ENCODE measurements at regions not wholly inside any gene's neighbourhood (a gene's known extent, or its start where the extent isn't known, plus 50 kb on each side); places are given as distances from the start of the nearest gene placed in this dataset.
"Not testable (repeated sequence)": the region's sequence is repeated elsewhere in the genome, so short reads cannot be mapped to it uniquely, and the experiment has no call there.

DNA sequence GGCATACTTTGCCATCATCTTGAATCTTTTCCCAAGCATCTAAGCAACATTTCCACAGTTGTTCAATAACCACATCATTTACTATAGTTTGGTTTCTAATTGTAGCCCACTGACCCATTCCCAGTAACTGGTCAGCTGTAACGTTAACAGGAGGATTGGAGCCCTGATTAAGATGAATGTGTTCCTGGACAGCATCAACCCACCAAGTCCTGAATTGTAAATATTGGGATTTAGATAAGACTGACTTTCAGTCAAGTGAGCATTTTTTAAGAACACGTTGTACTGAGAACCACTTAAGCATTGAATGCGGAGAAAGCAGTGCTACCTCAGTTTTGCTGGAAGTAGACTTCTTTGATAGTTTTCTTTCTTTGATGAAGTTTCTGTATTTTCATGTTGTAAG is 53.3 kb upstream of the ARL4D start:
- H3K27ac Mint-ChIP-seq; H3K4me3 ChIP-seq (ENCODE audit: low read length); CTCF ChIA-PET; H3K27me3 ChIP-seq (ENCODE audit: insufficient read depth, low read length, poor library complexity, severe bottlenecking); H3K4me3 Mint-ChIP-seq; POLR2A ChIA-PET; H3K4me1 Mint-ChIP-seq; H3K27ac ChIP-seq (ENCODE audit: low read depth, low read length); H3K4me1 ChIP-seq (ENCODE audit: insufficient read depth, low read length); DNase-seq; H3K36me3 ChIP-seq (ENCODE audit: insufficient read depth, low read length): not testable (repeated sequence)
- peaks cover 6 to 26% (median 16%) of the 10 kb centered on the region in 3 donors for H3K36me3 Mint-ChIP-seq
- peaks cover 0 to 13% of the 10 kb centered on the region in 2 donors for H3K27me3 Mint-ChIP-seq
- peaks cover 31% of the 10 kb centered on the region for H3K9me3 ChIP-seq (ENCODE audit: low read length)
- peaks cover 11 to 43% (median 37%) of the 10 kb centered on the region in 5 donors for H3K9me3 Mint-ChIP-seq

DNA sequence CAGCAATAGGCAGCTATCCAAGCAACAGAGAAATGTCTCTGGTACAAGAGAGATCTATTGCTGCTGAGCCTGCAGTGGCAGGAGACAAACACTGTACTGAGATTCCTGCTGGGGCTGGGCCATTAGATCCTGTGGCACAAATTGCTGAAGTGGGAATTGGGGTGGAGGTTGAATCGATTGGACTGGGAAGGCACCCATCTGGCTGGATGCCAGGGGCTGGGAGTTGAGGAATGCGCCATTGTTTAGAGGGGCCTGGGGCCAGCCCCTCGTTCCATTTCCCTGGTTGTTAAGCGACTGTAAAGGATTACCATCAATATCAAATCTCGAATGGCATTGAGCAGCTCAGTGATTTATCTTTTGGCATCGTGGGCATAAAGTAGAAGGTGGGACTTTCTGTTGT is 54.1 kb upstream of the ARL4D start:
- Histone ChIP-seq H3K27ac (ENCODE audit: low read depth, low read length) (no peak overlapping the region), H3K9me3 (ENCODE audit: low read length) (peaks cover 28% of the 10 kb centered on the region), H3K4me1 (ENCODE audit: insufficient read depth, low read length) (no peaks in the 10 kb centered on the region), H3K4me3 (ENCODE audit: low read length) (no peak overlapping the region), H3K36me3 (ENCODE audit: insufficient read depth, low read length) (no peaks in the 10 kb centered on the region), H3K27me3 (ENCODE audit: insufficient read depth, low read length, poor library complexity, severe bottlenecking) (no peaks in the 10 kb centered on the region)
- peaks cover 0 to 12% of the 10 kb centered on the region in 2 donors for H3K27me3 Mint-ChIP-seq
- peaks cover 5 to 22% (median 11%) of the 10 kb centered on the region in 3 donors for H3K36me3 Mint-ChIP-seq
- H3K9me3 Mint-ChIP-seq = peaks cover 11 to 37% (median 32%) of the 10 kb centered on the region in 5 donors
- H3K4me3 Mint-ChIP-seq = peak overlapping the region in 1 of 7 donors; percentile 6
- POLR2A ChIA-PET = no interaction called here
- CTCF ChIA-PET = interaction anchor here (3.5 kb wide), 1 partner anchor 11 kb away, joined by 18 read pairs; no protein-coding TSS in a partner anchor
- DNase-seq = no peak
- no peaks in the 10 kb centered on the region for H3K4me1 Mint-ChIP-seq
- no peak overlapping the region for H3K27ac Mint-ChIP-seq

DNA sequence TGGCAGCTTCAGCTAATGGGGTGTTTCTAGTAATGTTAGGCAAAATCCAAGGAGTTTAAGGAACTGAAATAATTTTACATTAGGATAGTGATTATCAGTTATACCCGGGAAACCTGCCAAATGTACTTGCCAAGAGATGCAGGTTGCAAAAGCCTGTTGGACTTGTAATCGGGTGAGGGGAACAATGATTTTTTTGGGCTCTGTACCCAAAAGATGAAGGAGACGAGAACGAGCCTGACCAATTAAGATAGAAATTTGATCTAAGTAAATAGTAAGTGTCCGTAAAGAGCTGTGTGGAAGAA is 56.3 kb upstream of the ARL4D start:
- ChIA-PET POLR2A (no interaction called here), CTCF (interaction anchor here (3.5 kb wide), 1 partner anchor 8 kb away, joined by 18 read pairs; no protein-coding TSS in a partner anchor)
- H3K27ac Mint-ChIP-seq = no peak overlapping the region
- peaks cover 4 to 12% (median 10%) of the 10 kb centered on the region in 3 donors for H3K4me1 Mint-ChIP-seq
- H3K27me3 Mint-ChIP-seq = peaks cover 0 to 9% of the 10 kb centered on the region in 2 donors
- Histone ChIP-seq H3K27me3 (ENCODE audit: insufficient read depth, low read length, poor library complexity, severe bottlenecking) (no peaks in the 10 kb centered on the region), H3K36me3 (ENCODE audit: insufficient read depth, low read length) (no peaks in the 10 kb centered on the region), H3K4me1 (ENCODE audit: insufficient read depth, low read length) (peaks cover 3% of the 10 kb centered on the region), H3K9me3 (ENCODE audit: low read length) (peaks cover 8% of the 10 kb centered on the region), H3K4me3 (ENCODE audit: low read length) (no peak overlapping the region), H3K27ac (ENCODE audit: low read depth, low read length) (no peak overlapping the region)
- peaks cover 2 to 7% (median 3%) of the 10 kb centered on the region in 3 donors for H3K36me3 Mint-ChIP-seq
- no peak for DNase-seq
- peaks cover 0 to 16% (median 12%) of the 10 kb centered on the region in 5 donors for H3K9me3 Mint-ChIP-seq
- no peak overlapping the region for H3K4me3 Mint-ChIP-seq

DNA sequence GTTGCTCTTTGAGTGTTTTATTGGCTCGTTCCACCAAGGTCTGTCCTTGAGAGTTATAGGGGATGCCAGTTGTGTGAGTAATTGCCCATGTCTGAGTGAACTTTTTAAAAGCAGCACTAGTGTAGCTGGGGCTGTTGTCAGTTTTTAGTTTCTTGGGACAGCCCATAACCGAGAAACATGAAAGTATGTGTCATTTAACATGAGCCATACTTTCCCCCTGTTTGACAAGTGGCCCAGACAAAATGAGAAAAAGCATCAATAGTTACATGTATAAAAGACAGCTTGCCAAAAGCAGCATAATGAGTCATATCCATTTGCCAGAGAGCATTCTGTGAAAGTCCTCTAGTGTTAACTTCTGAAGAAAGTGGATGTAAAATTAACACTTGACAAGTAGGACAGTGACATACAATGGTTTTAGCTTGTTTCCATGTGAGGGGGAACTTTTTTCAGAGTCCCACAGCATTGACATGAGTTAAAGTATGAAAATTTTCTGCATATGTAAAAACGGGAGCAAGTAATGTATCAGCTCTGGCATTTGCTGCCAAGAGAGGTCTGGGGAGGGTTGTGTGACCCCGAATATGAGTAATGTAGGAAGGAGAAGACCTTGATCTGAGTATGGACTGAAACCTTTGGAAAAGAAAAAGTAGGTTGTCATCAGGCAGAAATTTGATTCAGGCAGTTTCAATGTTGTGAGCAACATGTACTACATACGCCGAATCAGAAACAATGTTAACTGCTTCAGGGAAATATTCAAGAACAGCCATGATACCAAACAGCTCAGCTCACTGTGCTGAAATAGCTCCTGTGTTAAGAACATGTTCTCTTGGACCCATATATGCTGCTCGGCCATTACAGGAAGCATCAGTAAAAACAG is 56.8 kb upstream of the ARL4D start:
- peaks cover 4 to 12% (median 10%) of the 10 kb centered on the region in 3 donors for H3K4me1 Mint-ChIP-seq
- H3K27me3 ChIP-seq (ENCODE audit: insufficient read depth, low read length, poor library complexity, severe bottlenecking) = no peaks in the 10 kb centered on the region
- ChIA-PET CTCF (interaction anchor here (3.5 kb wide), 1 partner anchor 8 kb away, joined by 18 read pairs; no protein-coding TSS in a partner anchor), POLR2A (interaction anchor here (0.5 kb wide), 1 partner anchor 359 kb away, joined by 3 read pairs; no protein-coding TSS in a partner anchor)
- H3K4me3 ChIP-seq (ENCODE audit: low read length) = no peak overlapping the region
- H3K27me3 Mint-ChIP-seq = peaks cover 0 to 9% of the 10 kb centered on the region in 2 donors
- H3K4me1 ChIP-seq (ENCODE audit: insufficient read depth, low read length) = peaks cover 3% of the 10 kb centered on the region
- peaks cover 0 to 10% (median 6%) of the 10 kb centered on the region in 5 donors for H3K9me3 Mint-ChIP-seq
- H3K36me3 Mint-ChIP-seq = peaks cover 2 to 3% (median 2%) of the 10 kb centered on the region in 3 donors
- no peak for DNase-seq
- no peak overlapping the region for H3K27ac ChIP-seq (ENCODE audit: low read depth, low read length)
- H3K4me3 Mint-ChIP-seq = no peak overlapping the region
- H3K27ac Mint-ChIP-seq = no peak overlapping the region
- H3K36me3 ChIP-seq (ENCODE audit: insufficient read depth, low read length) = no peaks in the 10 kb centered on the region
- peaks cover 2% of the 10 kb centered on the region for H3K9me3 ChIP-seq (ENCODE audit: low read length)

DNA sequence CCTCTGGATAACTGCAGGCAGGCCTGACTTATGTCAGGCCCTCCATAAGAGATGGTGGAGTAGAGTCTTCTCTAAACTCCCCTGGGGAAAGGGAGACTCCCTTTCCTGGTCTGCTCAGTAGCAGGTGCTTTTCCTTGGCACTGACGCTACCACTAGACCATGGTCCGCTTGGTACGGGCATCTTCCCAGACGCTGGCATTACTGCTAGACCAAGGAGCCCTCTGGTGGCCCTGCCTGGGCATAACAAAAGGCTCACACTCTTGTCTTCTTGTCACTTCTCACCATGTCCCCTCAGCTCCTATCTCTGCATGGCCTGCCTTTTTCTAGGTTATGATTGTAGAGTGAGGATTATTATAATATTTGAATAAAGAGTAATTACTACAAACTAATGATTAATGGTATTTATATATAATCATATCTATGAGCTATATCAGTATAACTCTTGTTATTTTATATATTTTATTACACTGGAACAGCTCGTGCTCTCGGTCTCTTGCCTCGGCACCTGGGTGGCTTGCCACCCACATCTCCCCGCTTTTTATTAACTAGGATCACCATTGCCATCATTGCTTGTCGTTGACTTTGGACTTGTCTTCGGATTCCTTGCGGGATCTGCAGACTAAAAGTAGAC is 59.8 kb upstream of the ARL4D start:
- H3K9me3 ChIP-seq (ENCODE audit: low read length) = no peaks in the 10 kb centered on the region
- H3K36me3 Mint-ChIP-seq = peaks cover 0 to 2% (median 2%) of the 10 kb centered on the region in 3 donors
- H3K27ac Mint-ChIP-seq = peak overlapping the region in 1 of 8 donors; percentile 17
- peaks cover 6 to 14% (median 12%) of the 10 kb centered on the region in 3 donors for H3K4me1 Mint-ChIP-seq
- POLR2A ChIA-PET = interaction anchor here (1.1 kb wide), 1 partner anchor 22 kb away, joined by 4 read pairs; no protein-coding TSS in a partner anchor
- no peaks in the 10 kb centered on the region for H3K27me3 ChIP-seq (ENCODE audit: insufficient read depth, low read length, poor library complexity, severe bottlenecking)
- peak; percentile 27 to 73 (median 41) for DNase-seq
- CTCF ChIA-PET = interaction anchor here (0.7 to 3.1 kb wide), 12 partner anchors 10 to 332 kb away, joined by 3 to 24 read pairs (median 4); partner anchors contain the start of genes DHX8 and TMEM106A
- no peaks in the 10 kb centered on the region for H3K36me3 ChIP-seq (ENCODE audit: insufficient read depth, low read length)
- H3K27me3 Mint-ChIP-seq = peaks cover 0 to 5% of the 10 kb centered on the region in 2 donors
- H3K9me3 Mint-ChIP-seq = no peaks in the 10 kb centered on the region
- H3K27ac ChIP-seq (ENCODE audit: low read depth, low read length) = no peak overlapping the region
- H3K4me1 ChIP-seq (ENCODE audit: insufficient read depth, low read length) = peaks cover 5% of the 10 kb centered on the region
- no peak overlapping the region for H3K4me3 Mint-ChIP-seq
- H3K4me3 ChIP-seq (ENCODE audit: low read length) = no peak overlapping the region

DNA sequence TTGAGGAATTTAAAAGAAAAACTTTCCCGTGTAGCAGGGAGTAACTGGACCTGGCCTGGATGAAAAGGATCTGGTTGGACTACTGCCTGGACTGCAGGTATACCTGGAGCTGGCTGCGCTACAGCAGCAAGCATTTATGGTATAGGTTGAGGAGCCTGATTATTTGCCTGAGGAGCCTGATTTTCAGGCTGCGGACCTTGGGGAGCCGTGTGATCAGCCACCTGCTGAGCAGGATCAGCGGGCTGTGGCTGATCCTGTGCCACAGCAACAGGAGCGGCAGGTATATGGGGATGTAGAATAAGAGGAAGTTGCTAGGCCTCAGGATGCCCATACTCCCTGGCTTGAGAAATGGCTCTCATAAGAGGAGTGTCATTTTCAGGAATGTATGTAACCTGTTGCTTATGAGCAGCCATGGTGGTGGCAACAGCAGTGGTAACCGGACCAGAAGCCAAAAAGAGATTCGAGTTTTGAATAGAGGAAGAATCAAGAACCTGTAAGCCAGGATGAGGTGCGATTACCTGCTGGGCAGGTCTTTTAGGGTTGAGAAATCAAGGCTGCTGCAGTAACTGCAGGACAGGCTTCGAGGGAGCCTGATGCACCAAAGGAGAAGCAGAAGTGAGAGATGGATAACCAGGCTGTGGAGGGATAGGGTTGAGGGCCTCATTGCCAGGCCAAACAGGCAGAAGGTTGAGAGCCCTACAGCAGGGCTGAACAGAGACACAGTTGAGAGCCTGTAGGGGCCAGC is 60.9 kb upstream of the ARL4D start:
- H3K27me3 ChIP-seq (ENCODE audit: insufficient read depth, low read length, poor library complexity, severe bottlenecking) = no peaks in the 10 kb centered on the region
- no peaks in the 10 kb centered on the region for H3K36me3 ChIP-seq (ENCODE audit: insufficient read depth, low read length)
- H3K4me3 ChIP-seq (ENCODE audit: low read length) = no peak overlapping the region
- no peak overlapping the region for H3K4me3 Mint-ChIP-seq
- H3K9me3 Mint-ChIP-seq = no peaks in the 10 kb centered on the region
- H3K4me1 Mint-ChIP-seq = peaks cover 11 to 19% (median 19%) of the 10 kb centered on the region in 3 donors
- no peak for DNase-seq
- H3K9me3 ChIP-seq (ENCODE audit: low read length) = no peaks in the 10 kb centered on the region
- ChIA-PET CTCF (interaction anchor here (1.6 to 3.1 kb wide), 3 partner anchors 22 to 29 kb away, joined by 3 to 24 read pairs (median 9); no protein-coding TSS in a partner anchor), POLR2A (interaction anchor here (1.6 kb wide), 1 partner anchor 23 kb away, joined by 5 read pairs; no protein-coding TSS in a partner anchor)
- peaks cover 0 to 4% of the 10 kb centered on the region in 2 donors for H3K27me3 Mint-ChIP-seq
- H3K27ac Mint-ChIP-seq = peak overlapping the region in 2 of 8 donors; percentile 42 to 72
- H3K27ac ChIP-seq (ENCODE audit: low read depth, low read length) = no peak overlapping the region
- H3K36me3 Mint-ChIP-seq = peaks cover 0 to 2% (median 0%) of the 10 kb centered on the region in 3 donors
- peaks cover 9% of the 10 kb centered on the region for H3K4me1 ChIP-seq (ENCODE audit: insufficient read depth, low read length)

DNA sequence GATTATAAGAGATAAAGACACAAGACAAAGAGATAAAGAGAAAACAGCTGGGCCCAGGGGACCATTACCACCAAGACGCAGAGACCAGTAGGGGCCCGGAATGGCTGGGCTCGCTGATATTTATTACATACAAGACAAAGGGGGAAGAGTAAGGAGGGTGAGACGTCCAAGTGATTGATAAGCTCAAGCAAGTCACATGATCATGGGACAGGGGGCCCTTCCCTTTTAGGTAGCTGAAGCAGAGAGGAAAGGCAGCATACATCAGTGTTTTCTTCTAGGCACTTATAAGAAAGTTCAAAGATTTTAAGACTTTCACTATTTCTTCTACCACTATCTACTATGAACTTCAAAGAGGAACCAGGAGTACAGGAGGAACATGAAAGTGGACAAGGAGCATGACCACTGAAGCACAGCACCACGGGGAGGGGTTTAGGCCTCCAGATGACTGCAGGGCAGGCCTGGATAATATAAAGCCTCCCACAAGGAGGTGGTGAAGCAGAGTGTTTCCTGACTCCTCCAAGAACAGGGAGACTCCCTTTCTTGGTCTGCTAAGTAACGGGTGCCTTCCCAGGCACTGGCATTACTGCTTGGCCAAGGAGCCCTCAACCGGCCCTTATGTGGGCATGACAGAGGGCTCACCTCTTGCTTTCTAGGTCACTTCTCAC is 63.9 kb upstream of the ARL4D start:
- no peak overlapping the region for H3K27ac Mint-ChIP-seq
- H3K36me3 ChIP-seq (ENCODE audit: insufficient read depth, low read length) = no peaks in the 10 kb centered on the region
- peak overlapping the region in 1 of 7 donors; percentile 27 for H3K4me3 Mint-ChIP-seq
- H3K9me3 Mint-ChIP-seq = no peaks in the 10 kb centered on the region
- no peak overlapping the region for H3K27ac ChIP-seq (ENCODE audit: low read depth, low read length)
- no peaks in the 10 kb centered on the region for H3K27me3 ChIP-seq (ENCODE audit: insufficient read depth, low read length, poor library complexity, severe bottlenecking)
- no peak for DNase-seq
- ChIA-PET POLR2A (interaction anchor here (0.5 to 1.8 kb wide), 3 partner anchors 20 to 26 kb away, joined by 3 to 8 read pairs (median 4); no protein-coding TSS in a partner anchor), CTCF (interaction anchor here (0.6 to 5.3 kb wide), 10 partner anchors 8 to 326 kb away, joined by 3 to 47 read pairs (median 6); partner anchors contain the start of gene TMEM106A)
- H3K9me3 ChIP-seq (ENCODE audit: low read length) = no peaks in the 10 kb centered on the region
- H3K27me3 Mint-ChIP-seq = peaks cover 6 to 7% of the 10 kb centered on the region in 2 donors
- H3K4me3 ChIP-seq (ENCODE audit: low read length) = no peak overlapping the region
- no peaks in the 10 kb centered on the region for H3K36me3 Mint-ChIP-seq
- H3K4me1 Mint-ChIP-seq = peaks cover 11 to 19% (median 19%) of the 10 kb centered on the region in 3 donors
- H3K4me1 ChIP-seq (ENCODE audit: insufficient read depth, low read length) = peaks cover 9% of the 10 kb centered on the region
